ENCODE measurements at regions not wholly inside any gene's neighbourhood (a gene's known extent, or its start where the extent isn't known, plus 50 kb on each side); places are given as distances from the start of the nearest gene placed in this dataset.

DNA sequence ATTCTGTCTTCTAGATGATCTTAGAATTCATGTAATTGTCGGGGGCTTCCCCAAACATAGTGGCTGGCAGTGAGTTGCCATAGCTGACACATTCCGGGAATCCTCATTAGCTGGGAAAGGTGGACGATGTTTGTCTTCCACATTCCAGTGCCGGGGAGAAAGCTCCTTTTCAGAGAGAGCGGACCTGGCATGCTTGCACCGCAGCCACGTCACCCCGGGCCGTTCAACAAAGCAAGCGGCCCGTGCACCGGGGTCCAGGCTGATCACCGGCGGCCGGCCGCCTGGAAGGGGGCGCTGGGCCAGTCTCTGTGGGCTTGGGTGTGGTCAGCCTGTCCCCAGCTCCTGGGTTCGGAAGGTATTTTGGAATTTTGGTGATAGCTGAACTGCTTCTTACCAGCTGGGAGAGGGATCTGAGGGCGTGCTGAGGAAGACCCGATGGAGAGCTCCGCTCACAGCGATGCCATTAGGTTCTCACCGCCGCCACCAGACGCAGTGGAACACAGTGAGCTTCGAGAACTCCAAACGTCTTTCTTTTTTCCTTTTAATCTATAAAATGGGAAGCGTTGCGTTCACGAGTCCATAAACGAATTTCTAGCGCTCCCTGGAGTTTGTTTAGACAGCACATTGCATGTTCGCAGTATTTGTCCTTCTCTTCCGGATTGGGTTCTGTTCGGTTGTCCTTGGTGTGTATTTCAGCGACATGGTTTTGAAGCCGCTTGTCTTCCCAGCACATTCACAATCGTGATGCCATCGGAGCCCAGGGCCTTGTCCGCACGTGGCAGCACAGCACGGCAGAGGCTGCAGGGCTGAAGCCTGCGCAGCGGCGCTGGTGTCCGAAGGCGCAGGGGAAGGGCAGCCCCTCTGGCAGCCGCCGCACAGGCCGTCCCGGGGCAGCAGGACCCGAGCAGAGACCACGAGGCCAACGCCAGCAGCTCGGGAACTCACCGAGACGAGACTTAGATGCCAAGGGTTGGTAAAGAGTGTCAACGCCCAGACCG is 557.6 kb downstream of the QKI start:
- no peak for TF ChIP-seq POLR2A (IDR thresholded peaks at IDR 0.05)
- TF ChIP-seq, protein P1, sequence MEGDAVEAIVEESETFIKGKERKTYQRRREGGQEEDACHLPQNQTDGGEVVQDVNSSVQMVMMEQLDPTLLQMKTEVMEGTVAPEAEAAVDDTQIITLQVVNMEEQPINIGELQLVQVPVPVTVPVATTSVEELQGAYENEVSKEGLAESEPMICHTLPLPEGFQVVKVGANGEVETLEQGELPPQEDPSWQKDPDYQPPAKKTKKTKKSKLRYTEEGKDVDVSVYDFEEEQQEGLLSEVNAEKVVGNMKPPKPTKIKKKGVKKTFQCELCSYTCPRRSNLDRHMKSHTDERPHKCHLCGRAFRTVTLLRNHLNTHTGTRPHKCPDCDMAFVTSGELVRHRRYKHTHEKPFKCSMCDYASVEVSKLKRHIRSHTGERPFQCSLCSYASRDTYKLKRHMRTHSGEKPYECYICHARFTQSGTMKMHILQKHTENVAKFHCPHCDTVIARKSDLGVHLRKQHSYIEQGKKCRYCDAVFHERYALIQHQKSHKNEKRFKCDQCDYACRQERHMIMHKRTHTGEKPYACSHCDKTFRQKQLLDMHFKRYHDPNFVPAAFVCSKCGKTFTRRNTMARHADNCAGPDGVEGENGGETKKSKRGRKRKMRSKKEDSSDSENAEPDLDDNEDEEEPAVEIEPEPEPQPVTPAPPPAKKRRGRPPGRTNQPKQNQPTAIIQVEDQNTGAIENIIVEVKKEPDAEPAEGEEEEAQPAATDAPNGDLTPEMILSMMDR (IDR thresholded peaks at IDR 0.05) = no peak
